ENCODE measurements at regions not wholly inside any gene's neighbourhood (a gene's known extent, or its start where the extent isn't known, plus 50 kb on each side); places are given as distances from the start of the nearest gene placed in this dataset.
"Not testable (repeated sequence)": the region's sequence is repeated elsewhere in the genome, so short reads cannot be mapped to it uniquely, and the experiment has no call there.

GRCh38 chr1:228556634-228557430 is 69.7 kb downstream of the RNF187 start:
- ATAC-seq (ENCODE audit: low read depth); intact Hi-C loops (cut with micrococcal nuclease); H3K27ac ChIP-seq (ENCODE audit: low read length in 2 of 2); H3K9me3 Mint-ChIP-seq (ENCODE audit: insufficient read depth); H3K36me3 ChIP-seq (replicated peaks in 1 of 2; ENCODE audit: control extremely low read depth in 1 of 2, control insufficient read depth in 1 of 2, extremely low read depth in 1 of 2, insufficient read depth in 2 of 2, low read length in 1 of 2); H3K27me3 ChIP-seq (replicated peaks in 1 of 4; ENCODE audit: control extremely low read depth in 1 of 4, control insufficient read depth in 3 of 4, insufficient read depth in 4 of 4, low read length in 3 of 4); POLR2A ChIA-PET; H2AFZ ChIP-seq (ENCODE audit: insufficient read depth, low read depth, low read length, poor library complexity, severe bottlenecking); H3K4me2 ChIP-seq (replicated peaks; ENCODE audit: low read depth, low read length, poor library complexity, severe bottlenecking); H3K9ac ChIP-seq (ENCODE audit: low read length); H3K4me1 Mint-ChIP-seq; CTCF ChIA-PET; H3K4me3 Mint-ChIP-seq; H3K79me2 ChIP-seq (ENCODE audit: control insufficient read depth, insufficient read depth, low read length); H3K27ac Mint-ChIP-seq; DNase-seq; H4K20me1 ChIP-seq (ENCODE audit: control insufficient read depth, insufficient read depth, low read length, poor library complexity, severe bottlenecking); H3K4me1 ChIP-seq (ENCODE audit: control insufficient read depth in 2 of 2, insufficient read depth in 2 of 2, low read length in 2 of 2); H3K27me3 Mint-ChIP-seq: not testable (repeated sequence)
- 79% methylated on average over 6 of the region's 66 CpGs for whole genome bisulfite sequencing (ENCODE audit: insufficient coverage)
- peaks cover 0 to 32% (median 0%) of the 10 kb centered on the region in 3 donors for H3K9me3 ChIP-seq (ENCODE audit: control extremely low read depth in 1 of 3, control insufficient read depth in 2 of 3, insufficient read depth in 1 of 3, low read length in 2 of 3)
- H3K4me3 ChIP-seq (ENCODE audit: control extremely low read depth in 1 of 5, extremely low read depth in 1 of 5, insufficient read depth in 1 of 5, low read depth in 2 of 5, low read length in 4 of 5), result peak overlapping the region in 2 of 5 experiments; percentile 18 to 29

Small RNA genes lying in the stretch of these regions (small RNA-seq; reads per million reads assigned to genes)
- gene RNA5SP19 (ENCODE audit: insufficient read length, low read depth, low replicate concordance), result 6.8 reads per million, percentile 77 among the genes with 10 or more reads in this experiment

All from B cell (primary cell).